OCI-LY3 (cell line): ENCODE measurements at regions not wholly inside any gene's neighbourhood (a gene's known extent, or its start where the extent isn't known, plus 50 kb on each side); places are given as distances from the start of the nearest gene placed in this dataset.

ENCODE experiments used
- H2AFZ ChIP-seq: fragments of 200-600, 300-600 bp; shearing (Covaris generic); 2 replicates; pipeline ENCODE4 v1.6.0; 2014; ENCODE audit warnings: antibody characterized with exemption, low read depth, low read length
- H3K27ac ChIP-seq: fragments of 200-600, 300-600 bp; sonication (generic); 2 replicates; pipeline ENCODE4 v1.5.1; 2014; ENCODE audit warnings: mild to moderate bottlenecking, low read length, moderate library complexity, mixed read lengths
- H3K27me3 ChIP-seq: fragments of 200-600, 300-600 bp; sonication (generic); 2 replicates; pipeline ENCODE4 v1.6.1; 2014; ENCODE audit warnings: low read depth, low read length, mixed read lengths
- H3K36me3 ChIP-seq: fragments of 200-600, 300-600 bp; sonication (generic); replicated peaks from 2 replicates; pipeline ENCODE3; 2014; ENCODE audit warnings: low read depth, low read length, mixed read lengths
- H3K4me1 ChIP-seq: fragments of 300-600, 200-600 bp; sonication (generic); 2 replicates; pipeline ENCODE4 v1.6.1; 2014; ENCODE audit warnings: low read length, mixed read lengths
- H3K4me2 ChIP-seq: fragments of 200-600, 300-600 bp; sonication (generic); 2 replicates; pipeline ENCODE4 v1.6.1; 2014; ENCODE audit warnings: low read length, mixed read lengths
- H3K4me3 ChIP-seq: fragments of 300-600, 200-600 bp; sonication (generic); 2 replicates; pipeline ENCODE4 v1.5.1; 2014; ENCODE audit warnings: antibody characterized with exemption, mild to moderate bottlenecking, low read length, moderate library complexity
- H3K79me2 ChIP-seq: fragments of 300-600, 200-600 bp; shearing (Covaris generic); 2 replicates; pipeline ENCODE4 v1.6.1; 2014; ENCODE audit warnings: mild to moderate bottlenecking, low read length, mixed read lengths
- H3K9ac ChIP-seq: fragments of 300-600, 200-600 bp; shearing (Covaris generic); 2 replicates; pipeline ENCODE4 v1.6.0; 2014; ENCODE audit warnings: mild to moderate bottlenecking, low read length, moderate library complexity
- H3K9me3 ChIP-seq: fragments of 200-600, 300-600 bp; shearing (Covaris generic); 2 replicates; pipeline ENCODE4 v1.6.1; 2014; ENCODE audit warnings: low read length, mixed read lengths; ENCODE audit not compliant: insufficient read depth
- H4K20me1 ChIP-seq: fragments of 200-600, 300-600 bp; sonication (generic); 2 replicates; pipeline ENCODE4 v1.6.1; 2016; ENCODE audit warnings: low read length, mixed read lengths; ENCODE audit not compliant: insufficient read depth
- EZH2phosphoT487 ChIP-seq: fragments of 200-600 bp; shearing (Covaris generic); IDR thresholded peaks from 2 replicates; pipeline ENCODE4 v1.6.1; 2018; ENCODE audit warnings: antibody characterized with exemption, mixed run types, low read depth
- TF ChIP-seq, protein P1 (sequence below): fragments of 200-600, 300-600 bp; sonication (generic); IDR thresholded peaks from 2 replicates; pipeline ENCODE4 v1.5.1; 2014; ENCODE audit warnings: antibody characterized with exemption, low read length, low read depth

DNA sequence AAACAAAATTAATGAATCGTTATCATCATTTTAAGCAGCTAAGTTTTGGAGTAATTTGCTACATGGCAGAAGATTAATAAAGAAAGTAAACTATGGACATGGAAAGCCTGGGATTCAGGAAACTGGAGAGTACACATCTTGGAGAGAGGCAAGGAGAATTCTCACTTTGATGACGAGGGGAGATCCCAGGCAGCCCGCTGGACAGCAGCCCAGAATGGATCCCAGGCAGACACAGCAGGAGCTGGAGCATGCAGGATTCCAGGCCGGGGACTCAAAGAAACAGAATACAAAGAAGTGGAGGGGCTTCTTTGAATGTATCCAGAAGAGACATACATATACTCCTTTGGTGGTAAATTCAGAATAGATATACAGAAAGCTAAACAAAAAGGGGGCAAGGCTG lies 118.0 kb upstream of the ATP6AP2 start:
- Histone ChIP-seq H3K4me1 (peaks cover under 1% of the 10 kb centered on the region), H2AFZ (no peak overlapping the region), H3K4me2 (no peak overlapping the region), H3K36me3 (no peaks in the 10 kb centered on the region), H3K9me3 (no peaks in the 10 kb centered on the region), H3K27me3 (peaks cover 9% of the 10 kb centered on the region), H4K20me1 (no peaks in the 10 kb centered on the region), H3K4me3 (no peak overlapping the region), H3K9ac (no peak overlapping the region), H3K27ac (no peak overlapping the region), H3K79me2 (no peaks in the 10 kb centered on the region)
- TF ChIP-seq, protein P1, sequence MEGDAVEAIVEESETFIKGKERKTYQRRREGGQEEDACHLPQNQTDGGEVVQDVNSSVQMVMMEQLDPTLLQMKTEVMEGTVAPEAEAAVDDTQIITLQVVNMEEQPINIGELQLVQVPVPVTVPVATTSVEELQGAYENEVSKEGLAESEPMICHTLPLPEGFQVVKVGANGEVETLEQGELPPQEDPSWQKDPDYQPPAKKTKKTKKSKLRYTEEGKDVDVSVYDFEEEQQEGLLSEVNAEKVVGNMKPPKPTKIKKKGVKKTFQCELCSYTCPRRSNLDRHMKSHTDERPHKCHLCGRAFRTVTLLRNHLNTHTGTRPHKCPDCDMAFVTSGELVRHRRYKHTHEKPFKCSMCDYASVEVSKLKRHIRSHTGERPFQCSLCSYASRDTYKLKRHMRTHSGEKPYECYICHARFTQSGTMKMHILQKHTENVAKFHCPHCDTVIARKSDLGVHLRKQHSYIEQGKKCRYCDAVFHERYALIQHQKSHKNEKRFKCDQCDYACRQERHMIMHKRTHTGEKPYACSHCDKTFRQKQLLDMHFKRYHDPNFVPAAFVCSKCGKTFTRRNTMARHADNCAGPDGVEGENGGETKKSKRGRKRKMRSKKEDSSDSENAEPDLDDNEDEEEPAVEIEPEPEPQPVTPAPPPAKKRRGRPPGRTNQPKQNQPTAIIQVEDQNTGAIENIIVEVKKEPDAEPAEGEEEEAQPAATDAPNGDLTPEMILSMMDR, result no peak
- TF ChIP-seq EZH2phosphoT487, result no peak

GRCh38 chrX:40460926-40461325 lies 119.8 kb upstream of the ATP6AP2 start:
- no peak overlapping the region for H3K27ac ChIP-seq
- H4K20me1 ChIP-seq, result no peaks in the 10 kb centered on the region
- H3K79me2 ChIP-seq, result no peaks in the 10 kb centered on the region
- H3K4me1 ChIP-seq, result no peaks in the 10 kb centered on the region
- H3K9ac ChIP-seq, result no peak overlapping the region
- no peak overlapping the region for H3K4me2 ChIP-seq
- peaks cover 9% of the 10 kb centered on the region for H3K27me3 ChIP-seq
- no peaks in the 10 kb centered on the region for H3K36me3 ChIP-seq
- no peak overlapping the region for H2AFZ ChIP-seq
- no peak overlapping the region for H3K4me3 ChIP-seq
- H3K9me3 ChIP-seq, result no peaks in the 10 kb centered on the region
- TF ChIP-seq, protein P1, result no peak
- TF ChIP-seq EZH2phosphoT487, result no peak

GRCh38 chrX:40459571-40460158 lies 121.1 kb upstream of the ATP6AP2 start:
- no peak overlapping the region for H2AFZ ChIP-seq
- H3K4me3 ChIP-seq, result no peak overlapping the region
- no peak for TF ChIP-seq EZH2phosphoT487
- TF ChIP-seq, protein P1, result no peak
- no peaks in the 10 kb centered on the region for H3K79me2 ChIP-seq
- no peak overlapping the region for H3K9ac ChIP-seq
- no peaks in the 10 kb centered on the region for H3K9me3 ChIP-seq
- no peaks in the 10 kb centered on the region for H3K4me1 ChIP-seq
- no peak overlapping the region for H3K27ac ChIP-seq
- H4K20me1 ChIP-seq, result no peaks in the 10 kb centered on the region
- H3K27me3 ChIP-seq, result peaks cover 5% of the 10 kb centered on the region
- H3K36me3 ChIP-seq, result no peaks in the 10 kb centered on the region
- no peak overlapping the region for H3K4me2 ChIP-seq

DNA sequence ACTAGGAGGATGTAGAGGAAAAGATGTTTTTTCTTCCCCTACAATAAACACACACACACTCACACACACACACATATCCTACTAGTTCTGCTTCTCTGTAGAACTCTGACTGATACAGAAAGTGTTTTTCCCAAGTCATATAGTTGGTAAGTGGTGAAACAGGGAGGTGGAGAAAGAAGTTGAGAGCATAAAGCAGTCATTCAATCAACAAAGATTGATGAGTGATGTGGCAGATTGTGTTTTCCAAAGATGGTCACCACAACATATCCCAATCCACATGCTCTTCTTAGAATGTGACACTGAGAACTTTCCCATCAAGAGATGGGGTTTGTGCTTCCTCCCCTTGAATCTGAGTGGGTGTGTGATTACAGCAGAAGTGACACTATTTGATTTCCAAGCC lies 123.4 kb upstream of the ATP6AP2 start:
- TF ChIP-seq EZH2phosphoT487, result no peak
- TF ChIP-seq, protein P1, result no peak
- Histone ChIP-seq H3K27ac (no peak overlapping the region), H4K20me1 (no peaks in the 10 kb centered on the region), H2AFZ (no peak overlapping the region), H3K79me2 (no peaks in the 10 kb centered on the region), H3K27me3 (no peaks in the 10 kb centered on the region), H3K36me3 (no peaks in the 10 kb centered on the region), H3K4me2 (no peak overlapping the region), H3K9me3 (no peaks in the 10 kb centered on the region), H3K9ac (no peak overlapping the region), H3K4me1 (no peaks in the 10 kb centered on the region), H3K4me3 (no peak overlapping the region)
